ENCODE measurements at regions not wholly inside any gene's neighbourhood (a gene's known extent, or its start where the extent isn't known, plus 50 kb on each side); places are given as distances from the start of the nearest gene placed in this dataset.
"Not testable (repeated sequence)": the region's sequence is repeated elsewhere in the genome, so short reads cannot be mapped to it uniquely, and the experiment has no call there.

- ATAC-seq: no peak
- TF ChIP-seq SNAI2 (CRISPR knock-in tag; IDR thresholded peaks at IDR 0.05): no peak
- TF ChIP-seq ZFP30 (CRISPR knock-in tag; IDR thresholded peaks at IDR 0.05): no peak
- TF ChIP-seq BACH2 (CRISPR knock-in tag; IDR thresholded peaks at IDR 0.05; ENCODE audit: borderline replicate concordance): no peak
- no peak for TF ChIP-seq GLIS3 (CRISPR knock-in tag; IDR thresholded peaks at IDR 0.05)
- no peak for TF ChIP-seq ARNTL (CRISPR knock-in tag; IDR thresholded peaks at IDR 0.05; ENCODE audit: borderline replicate concordance, low read depth)
These were observed 259.0 kb upstream of the ALG10 start for GRCh38 chr12:33763331-33763730.

- TF ChIP-seq CSRNP3 (CRISPR knock-in tag; IDR thresholded peaks at IDR 0.05) (no peak), CSDC2 (CRISPR knock-in tag; IDR thresholded peaks at IDR 0.05) (no peak), RARB (CRISPR knock-in tag; IDR thresholded peaks at IDR 0.05) (no peak), ZNF8 (CRISPR knock-in tag; IDR thresholded peaks at IDR 0.05) (no peak), ZNF565 (CRISPR knock-in tag; conservative IDR thresholded peaks at IDR 0.05; ENCODE audit: low read depth) (no peak), POU6F1 (CRISPR knock-in tag; IDR thresholded peaks at IDR 0.05; ENCODE audit: borderline replicate concordance, low read depth) (no peak)
These were observed 251.6 kb upstream of the ALG10 start for GRCh38 chr12:33770652-33771051.

GRCh38 chr12:33771889-33772288 lies 250.4 kb upstream of the ALG10 start:
- no peak for ATAC-seq
- TF ChIP-seq SNAI2 (CRISPR knock-in tag; IDR thresholded peaks at IDR 0.05): no peak
- TF ChIP-seq ESRRG (CRISPR knock-in tag; IDR thresholded peaks at IDR 0.05): no peak
- no peak for TF ChIP-seq POU6F1 (CRISPR knock-in tag; IDR thresholded peaks at IDR 0.05; ENCODE audit: borderline replicate concordance, low read depth)
- TF ChIP-seq ZNF70 (CRISPR knock-in tag; IDR thresholded peaks at IDR 0.05): no peak
- TF ChIP-seq CSDC2 (CRISPR knock-in tag; IDR thresholded peaks at IDR 0.05): no peak
- TF ChIP-seq CREB5 (CRISPR knock-in tag; IDR thresholded peaks at IDR 0.05; ENCODE audit: low read depth): no peak
- TF ChIP-seq CSRNP3 (CRISPR knock-in tag; IDR thresholded peaks at IDR 0.05): no peak

More at GRCh38 chr12:33770652-33771051, 251.6 kb upstream of the ALG10 start:
- no peak for ATAC-seq

GRCh38 chr12:33773091-33773490 lies 249.2 kb upstream of the ALG10 start:
- not testable (repeated sequence) for ATAC-seq

GRCh38 chr12:33786532-33786931 lies 235.8 kb upstream of the ALG10 start:
- TF ChIP-seq ZNF565 (CRISPR knock-in tag; conservative IDR thresholded peaks at IDR 0.05; ENCODE audit: low read depth) (no peak), OSR1 (CRISPR knock-in tag; IDR thresholded peaks at IDR 0.05) (no peak), PPARA (CRISPR knock-in tag; IDR thresholded peaks at IDR 0.05; ENCODE audit: borderline replicate concordance) (no peak), ISL1 (CRISPR knock-in tag; IDR thresholded peaks at IDR 0.05) (no peak), POU6F1 (CRISPR knock-in tag; IDR thresholded peaks at IDR 0.05; ENCODE audit: borderline replicate concordance, low read depth) (no peak), CREB5 (CRISPR knock-in tag; IDR thresholded peaks at IDR 0.05; ENCODE audit: low read depth) (no peak), ESRRG (CRISPR knock-in tag; IDR thresholded peaks at IDR 0.05) (no peak), ZFP30 (CRISPR knock-in tag; IDR thresholded peaks at IDR 0.05) (no peak), ZFP3 (CRISPR knock-in tag; IDR thresholded peaks at IDR 0.05) (no peak), ZNF70 (CRISPR knock-in tag; IDR thresholded peaks at IDR 0.05) (no peak)
- ATAC-seq: no peak
